ENCODE measurements at regions not wholly inside any gene's neighbourhood (a gene's known extent, or its start where the extent isn't known, plus 50 kb on each side); places are given as distances from the start of the nearest gene placed in this dataset.

GRCh38 chr6:16055852-16056251 lies 73.0 kb upstream of the MYLIP start:
- no peak overlapping the region for H3K4me3 ChIP-seq (replicated peaks; ENCODE audit: low read depth, low read length)
- no peak for DNase-seq (ENCODE audit: extremely low read depth, low read depth)
- TF ChIP-seq, protein P1, sequence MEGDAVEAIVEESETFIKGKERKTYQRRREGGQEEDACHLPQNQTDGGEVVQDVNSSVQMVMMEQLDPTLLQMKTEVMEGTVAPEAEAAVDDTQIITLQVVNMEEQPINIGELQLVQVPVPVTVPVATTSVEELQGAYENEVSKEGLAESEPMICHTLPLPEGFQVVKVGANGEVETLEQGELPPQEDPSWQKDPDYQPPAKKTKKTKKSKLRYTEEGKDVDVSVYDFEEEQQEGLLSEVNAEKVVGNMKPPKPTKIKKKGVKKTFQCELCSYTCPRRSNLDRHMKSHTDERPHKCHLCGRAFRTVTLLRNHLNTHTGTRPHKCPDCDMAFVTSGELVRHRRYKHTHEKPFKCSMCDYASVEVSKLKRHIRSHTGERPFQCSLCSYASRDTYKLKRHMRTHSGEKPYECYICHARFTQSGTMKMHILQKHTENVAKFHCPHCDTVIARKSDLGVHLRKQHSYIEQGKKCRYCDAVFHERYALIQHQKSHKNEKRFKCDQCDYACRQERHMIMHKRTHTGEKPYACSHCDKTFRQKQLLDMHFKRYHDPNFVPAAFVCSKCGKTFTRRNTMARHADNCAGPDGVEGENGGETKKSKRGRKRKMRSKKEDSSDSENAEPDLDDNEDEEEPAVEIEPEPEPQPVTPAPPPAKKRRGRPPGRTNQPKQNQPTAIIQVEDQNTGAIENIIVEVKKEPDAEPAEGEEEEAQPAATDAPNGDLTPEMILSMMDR (IDR thresholded peaks at IDR 0.05; ENCODE audit: low read depth, low read length, missing control alignments): no peak

GRCh38 chr6:16049168-16049567 lies 79.7 kb upstream of the MYLIP start:
- DNase-seq (ENCODE audit: extremely low read depth, low read depth): no peak
- no peak overlapping the region for H3K4me3 ChIP-seq (replicated peaks; ENCODE audit: low read depth, low read length)
- TF ChIP-seq, protein P1 (IDR thresholded peaks at IDR 0.05; ENCODE audit: low read depth, low read length, missing control alignments): no peak

- no peak overlapping the region for H3K4me3 ChIP-seq (replicated peaks; ENCODE audit: low read depth, low read length)
- TF ChIP-seq, protein P1 (IDR thresholded peaks at IDR 0.05; ENCODE audit: low read depth, low read length, missing control alignments): no peak
- no peak for DNase-seq (ENCODE audit: extremely low read depth, low read depth)
Observed at GRCh38 chr6:16048221-16048620, 80.7 kb upstream of the MYLIP start.

DNA sequence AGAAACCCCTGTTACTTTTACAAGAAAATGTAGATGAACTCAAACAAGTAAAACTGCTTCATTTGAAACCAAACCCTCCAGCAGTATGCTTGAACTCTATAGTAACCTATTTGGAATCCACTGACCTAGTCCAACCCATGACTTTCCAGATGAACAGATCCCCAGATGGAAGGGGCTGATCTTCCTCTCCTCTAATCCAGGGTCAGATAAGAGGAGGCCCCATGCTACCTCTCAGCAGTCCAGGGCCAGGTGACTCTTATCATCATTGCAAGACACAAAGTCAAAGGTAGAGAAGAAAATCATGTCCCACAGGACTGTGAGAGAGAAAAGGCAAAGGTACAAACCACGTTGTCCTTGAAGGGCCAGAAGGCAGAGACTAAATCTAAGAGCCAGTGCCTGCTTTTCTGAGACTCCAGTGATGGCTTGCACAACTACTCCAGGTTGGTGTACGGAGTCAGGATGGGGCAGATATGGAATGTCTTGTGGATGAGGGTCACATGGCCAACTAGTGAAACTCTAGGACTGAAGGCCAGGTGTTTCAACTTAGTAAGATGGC lies 81.4 kb upstream of the MYLIP start:
- TF ChIP-seq, protein P1 (IDR thresholded peaks at IDR 0.05; ENCODE audit: low read depth, low read length, missing control alignments): no peak
- H3K4me3 ChIP-seq (replicated peaks; ENCODE audit: low read depth, low read length): no peak overlapping the region
- no peak for DNase-seq (ENCODE audit: extremely low read depth, low read depth)

- peak; percentile 40 for DNase-seq (ENCODE audit: extremely low read depth, low read depth)
- TF ChIP-seq, protein P1 (IDR thresholded peaks at IDR 0.05; ENCODE audit: low read depth, low read length, missing control alignments): no peak
- no peak overlapping the region for H3K4me3 ChIP-seq (replicated peaks; ENCODE audit: low read depth, low read length)
Observed at GRCh38 chr6:16045238-16045637, 83.6 kb upstream of the MYLIP start.

- H3K4me3 ChIP-seq (replicated peaks; ENCODE audit: low read depth, low read length): no peak overlapping the region
- no peak for DNase-seq (ENCODE audit: extremely low read depth, low read depth)
- TF ChIP-seq, protein P1 (IDR thresholded peaks at IDR 0.05; ENCODE audit: low read depth, low read length, missing control alignments): no peak
Observed at GRCh38 chr6:16044211-16044643, 84.7 kb upstream of the MYLIP start.
